ENCODE measurements at regions not wholly inside any gene's neighbourhood (a gene's known extent, or its start where the extent isn't known, plus 50 kb on each side); places are given as distances from the start of the nearest gene placed in this dataset.
A peak's percentile ranks its signal among the peaks of the same experiment; 100 is the strongest.

DNA sequence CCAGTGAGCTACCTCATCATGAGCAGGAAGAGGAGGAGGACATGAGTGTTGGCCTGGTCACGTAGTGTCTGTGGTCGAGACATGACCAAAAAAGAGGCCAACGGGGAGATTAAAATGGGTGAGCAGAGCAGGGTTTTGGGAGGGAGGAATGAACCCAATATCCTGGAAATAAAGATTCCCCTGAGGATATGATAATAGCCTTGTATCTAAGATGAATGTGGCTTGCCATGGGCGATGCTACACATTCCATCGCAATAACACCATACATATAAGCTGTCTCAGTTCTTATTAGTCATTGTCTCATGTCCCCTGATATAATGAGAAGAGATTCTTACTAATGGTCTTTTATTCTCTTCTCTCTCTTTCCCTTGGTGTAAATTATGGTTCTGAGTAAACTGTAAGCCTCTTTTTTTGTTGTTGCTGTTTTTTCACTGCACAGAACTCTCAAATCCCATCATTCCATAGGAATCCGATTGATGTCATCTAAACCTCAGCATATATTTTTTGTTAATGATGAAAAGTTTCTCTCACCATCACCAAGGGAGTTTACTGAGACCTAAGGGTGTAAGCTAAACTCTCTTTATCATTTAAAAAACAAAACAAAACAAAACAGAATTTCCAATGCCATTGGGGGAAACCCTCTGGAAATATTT lies 550.4 kb upstream of the AMELY start:
- Histone ChIP-seq H3K9ac (ENCODE audit: low read depth, low read length) (no peak overlapping the region), H3K27ac (ENCODE audit: low read length) (no peak overlapping the region), H3K79me2 (ENCODE audit: insufficient read depth, low read length) (no peaks in the 10 kb centered on the region), H4K20me1 (ENCODE audit: insufficient read depth, low read length) (no peaks in the 10 kb centered on the region), H3K4me3 (ENCODE audit: low read depth in 1 of 2, low read length in 2 of 2) (no peak overlapping the region), H3K36me3 (ENCODE audit: insufficient read depth, low read length) (no peaks in the 10 kb centered on the region), H2AFZ (ENCODE audit: low read depth, low read length) (no peak overlapping the region), H3K4me2 (ENCODE audit: insufficient read depth, low read length) (no peak overlapping the region), H3K9me3 (ENCODE audit: insufficient read depth, low read length, severe bottlenecking) (no peaks in the 10 kb centered on the region), H3K27me3 (ENCODE audit: insufficient read depth, low read length, poor library complexity) (no peaks in the 10 kb centered on the region), H3K4me1 (ENCODE audit: insufficient read depth, low read length) (peaks cover 13% of the 10 kb centered on the region)
- no peak for ATAC-seq (ENCODE audit: insufficient read depth, low read depth)
- DNase-seq, result no peak
- TF ChIP-seq EZH2 (IDR thresholded peaks at IDR 0.05; ENCODE audit: borderline replicate concordance, low read depth, low read length, severe bottlenecking), result no peak
- TF ChIP-seq, protein P1, sequence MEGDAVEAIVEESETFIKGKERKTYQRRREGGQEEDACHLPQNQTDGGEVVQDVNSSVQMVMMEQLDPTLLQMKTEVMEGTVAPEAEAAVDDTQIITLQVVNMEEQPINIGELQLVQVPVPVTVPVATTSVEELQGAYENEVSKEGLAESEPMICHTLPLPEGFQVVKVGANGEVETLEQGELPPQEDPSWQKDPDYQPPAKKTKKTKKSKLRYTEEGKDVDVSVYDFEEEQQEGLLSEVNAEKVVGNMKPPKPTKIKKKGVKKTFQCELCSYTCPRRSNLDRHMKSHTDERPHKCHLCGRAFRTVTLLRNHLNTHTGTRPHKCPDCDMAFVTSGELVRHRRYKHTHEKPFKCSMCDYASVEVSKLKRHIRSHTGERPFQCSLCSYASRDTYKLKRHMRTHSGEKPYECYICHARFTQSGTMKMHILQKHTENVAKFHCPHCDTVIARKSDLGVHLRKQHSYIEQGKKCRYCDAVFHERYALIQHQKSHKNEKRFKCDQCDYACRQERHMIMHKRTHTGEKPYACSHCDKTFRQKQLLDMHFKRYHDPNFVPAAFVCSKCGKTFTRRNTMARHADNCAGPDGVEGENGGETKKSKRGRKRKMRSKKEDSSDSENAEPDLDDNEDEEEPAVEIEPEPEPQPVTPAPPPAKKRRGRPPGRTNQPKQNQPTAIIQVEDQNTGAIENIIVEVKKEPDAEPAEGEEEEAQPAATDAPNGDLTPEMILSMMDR (IDR thresholded peaks at IDR 0.05; ENCODE audit: borderline replicate concordance, extremely low read depth, low read length, poor library complexity, severe bottlenecking), result no peak

DNA sequence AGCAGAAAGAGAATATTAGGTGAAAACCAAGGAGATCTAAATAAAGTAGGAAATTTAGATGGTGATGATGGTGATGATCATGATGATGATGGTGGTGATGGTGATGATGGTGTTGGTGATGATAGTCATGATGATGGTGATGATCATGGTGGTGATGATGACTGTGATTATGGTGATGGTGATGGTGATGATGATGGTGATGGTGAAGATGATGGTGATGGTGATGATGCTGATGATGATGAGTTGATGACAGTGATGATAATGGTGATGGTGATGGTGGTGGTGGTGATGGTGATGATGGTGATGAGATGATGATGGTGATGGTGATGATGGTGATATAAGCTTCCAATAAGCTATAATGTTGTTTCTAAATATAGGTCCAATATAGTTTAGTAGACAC lies 548.2 kb upstream of the AMELY start:
- Histone ChIP-seq H2AFZ (ENCODE audit: low read depth, low read length) (no peak overlapping the region), H3K27ac (ENCODE audit: low read length) (no peak overlapping the region), H3K9ac (ENCODE audit: low read depth, low read length) (no peak overlapping the region), H3K4me1 (ENCODE audit: insufficient read depth, low read length) (peaks cover 13% of the 10 kb centered on the region), H3K4me2 (ENCODE audit: insufficient read depth, low read length) (no peak overlapping the region), H3K9me3 (ENCODE audit: insufficient read depth, low read length, severe bottlenecking) (no peaks in the 10 kb centered on the region), H3K27me3 (ENCODE audit: insufficient read depth, low read length, poor library complexity) (no peaks in the 10 kb centered on the region), H3K79me2 (ENCODE audit: insufficient read depth, low read length) (no peaks in the 10 kb centered on the region), H4K20me1 (ENCODE audit: insufficient read depth, low read length) (no peaks in the 10 kb centered on the region), H3K36me3 (ENCODE audit: insufficient read depth, low read length) (no peaks in the 10 kb centered on the region), H3K4me3 (ENCODE audit: low read depth in 1 of 2, low read length in 2 of 2) (no peak overlapping the region)
- DNase-seq, result no peak
- ATAC-seq (ENCODE audit: insufficient read depth, low read depth), result no peak
- TF ChIP-seq, protein P1 (IDR thresholded peaks at IDR 0.05; ENCODE audit: borderline replicate concordance, extremely low read depth, low read length, poor library complexity, severe bottlenecking), result no peak
- no peak for TF ChIP-seq EZH2 (IDR thresholded peaks at IDR 0.05; ENCODE audit: borderline replicate concordance, low read depth, low read length, severe bottlenecking)

DNA sequence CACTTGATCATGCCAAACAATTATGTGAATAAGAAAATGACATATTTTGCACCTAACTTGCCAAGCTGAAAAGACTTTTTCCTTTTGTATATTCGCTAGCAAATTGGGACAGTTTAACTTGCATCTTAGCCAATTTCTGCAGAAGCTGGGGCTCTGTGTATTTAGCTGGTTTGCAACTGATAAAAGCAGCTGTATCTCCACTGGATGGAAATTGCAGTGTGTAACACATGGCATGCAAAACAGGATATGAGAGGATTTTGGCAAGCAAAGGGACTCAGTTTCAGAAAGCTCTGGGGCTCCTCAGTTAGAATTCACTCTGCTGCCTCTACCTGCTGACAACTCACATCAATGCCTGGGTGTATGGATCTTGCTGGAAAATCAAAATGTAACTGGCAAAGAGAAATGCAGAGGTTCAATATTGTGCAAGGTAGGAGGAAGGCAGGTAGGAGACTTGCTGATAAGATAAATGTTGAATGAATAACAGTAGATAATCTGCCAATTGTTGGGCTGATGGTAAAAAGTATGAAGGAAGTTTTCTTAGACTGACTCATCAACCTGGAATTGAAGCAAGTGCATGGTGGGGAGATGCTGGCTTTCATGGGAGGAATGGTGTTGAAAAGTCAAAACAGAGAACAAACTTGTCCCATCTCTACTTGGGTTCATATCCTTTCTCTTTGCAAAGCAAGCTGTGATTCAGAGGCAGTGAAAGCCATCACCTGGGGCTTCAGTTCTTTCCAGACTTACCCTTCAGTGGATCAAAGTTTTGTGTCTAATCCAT lies 546.9 kb upstream of the AMELY start:
- H3K4me1 ChIP-seq (ENCODE audit: insufficient read depth, low read length), result peaks cover 13% of the 10 kb centered on the region
- no peak overlapping the region for H3K9ac ChIP-seq (ENCODE audit: low read depth, low read length)
- TF ChIP-seq EZH2 (IDR thresholded peaks at IDR 0.05; ENCODE audit: borderline replicate concordance, low read depth, low read length, severe bottlenecking), result no peak
- TF ChIP-seq, protein P1 (IDR thresholded peaks at IDR 0.05; ENCODE audit: borderline replicate concordance, extremely low read depth, low read length, poor library complexity, severe bottlenecking), result no peak
- H3K9me3 ChIP-seq (ENCODE audit: insufficient read depth, low read length, severe bottlenecking), result no peaks in the 10 kb centered on the region
- no peaks in the 10 kb centered on the region for H3K27me3 ChIP-seq (ENCODE audit: insufficient read depth, low read length, poor library complexity)
- H3K36me3 ChIP-seq (ENCODE audit: insufficient read depth, low read length), result no peaks in the 10 kb centered on the region
- peak overlapping the region; percentile 44; the same call in 1 of the 2 replicates for H3K27ac ChIP-seq (ENCODE audit: low read length)
- no peak for DNase-seq
- H2AFZ ChIP-seq (ENCODE audit: low read depth, low read length), result peak overlapping the region; percentile 49; the same call in 1 of the 2 replicates
- H4K20me1 ChIP-seq (ENCODE audit: insufficient read depth, low read length), result no peaks in the 10 kb centered on the region
- no peak for ATAC-seq (ENCODE audit: insufficient read depth, low read depth)
- 0 out of 2 replicates have a peak overlapping the region, but pooled peaks have one; percentile 17 for H3K4me2 ChIP-seq (ENCODE audit: insufficient read depth, low read length)
- no peaks in the 10 kb centered on the region for H3K79me2 ChIP-seq (ENCODE audit: insufficient read depth, low read length)
- H3K4me3 ChIP-seq (ENCODE audit: low read depth in 1 of 2, low read length in 2 of 2), result no peak overlapping the region
